ENCODE measurements at regions not wholly inside any gene's neighbourhood (a gene's known extent, or its start where the extent isn't known, plus 50 kb on each side); places are given as distances from the start of the nearest gene placed in this dataset.
"Not testable (repeated sequence)": the region's sequence is repeated elsewhere in the genome, so short reads cannot be mapped to it uniquely, and the experiment has no call there.

- H3K27me3 ChIP-seq (replicated peaks; ENCODE audit: insufficient read depth, low read depth, low read length, poor library complexity); BruUV-seq (replicated peaks); DNase-seq (ENCODE audit: low spot score); CTCF ChIA-PET; intact Hi-C loops (cut with micrococcal nuclease; ENCODE audit: unreplicated experiment); POLR2A ChIA-PET (ENCODE audit: low non-redundant PET); H3K36me3 ChIP-seq (ENCODE audit: insufficient read depth, low read length, poor library complexity, severe bottlenecking); H3K4me1 ChIP-seq (ENCODE audit: insufficient read depth, low read length, poor library complexity, severe bottlenecking); H3K9me3 ChIP-seq (ENCODE audit: low read depth, low read length, poor library complexity, severe bottlenecking); H3K4me3 ChIP-seq (ENCODE audit: low read depth, low read length, poor library complexity, severe bottlenecking); H3K27ac ChIP-seq (ENCODE audit: low read depth, low read length, poor library complexity, severe bottlenecking): not testable (repeated sequence)
Observed at GRCh38 chr2:95754213-95754612, 162.4 kb downstream of the TRIM43 start.

- CTCF ChIA-PET; H3K27ac ChIP-seq (ENCODE audit: low read depth, low read length, poor library complexity, severe bottlenecking); H3K4me1 ChIP-seq (ENCODE audit: insufficient read depth, low read length, poor library complexity, severe bottlenecking); DNase-seq (ENCODE audit: low spot score); H3K36me3 ChIP-seq (ENCODE audit: insufficient read depth, low read length, poor library complexity, severe bottlenecking); H3K4me3 ChIP-seq (ENCODE audit: low read depth, low read length, poor library complexity, severe bottlenecking); POLR2A ChIA-PET (ENCODE audit: low non-redundant PET); H3K27me3 ChIP-seq (replicated peaks; ENCODE audit: insufficient read depth, low read depth, low read length, poor library complexity); H3K9me3 ChIP-seq (ENCODE audit: low read depth, low read length, poor library complexity, severe bottlenecking); BruUV-seq (replicated peaks); intact Hi-C loops (cut with micrococcal nuclease; ENCODE audit: unreplicated experiment): not testable (repeated sequence)
Observed at GRCh38 chr2:95754819-95755563, 163.2 kb downstream of the TRIM43 start.

- H3K9me3 ChIP-seq (ENCODE audit: low read depth, low read length, poor library complexity, severe bottlenecking); H3K4me3 ChIP-seq (ENCODE audit: low read depth, low read length, poor library complexity, severe bottlenecking); H3K27ac ChIP-seq (ENCODE audit: low read depth, low read length, poor library complexity, severe bottlenecking); DNase-seq (ENCODE audit: low spot score); intact Hi-C loops (cut with micrococcal nuclease; ENCODE audit: unreplicated experiment); H3K36me3 ChIP-seq (ENCODE audit: insufficient read depth, low read length, poor library complexity, severe bottlenecking); H3K4me1 ChIP-seq (ENCODE audit: insufficient read depth, low read length, poor library complexity, severe bottlenecking); POLR2A ChIA-PET (ENCODE audit: low non-redundant PET); H3K27me3 ChIP-seq (replicated peaks; ENCODE audit: insufficient read depth, low read depth, low read length, poor library complexity); BruUV-seq (replicated peaks); CTCF ChIA-PET: not testable (repeated sequence)
Observed at GRCh38 chr2:95755956-95756669, 164.3 kb downstream of the TRIM43 start.

GRCh38 chr2:95757988-95758387, 166.2 kb downstream of the TRIM43 start:
- TF ChIP-seq CTCF (conservative IDR thresholded peaks at IDR 0.05; ENCODE audit: low read depth, low read length) (no peak), EZH2 (IDR thresholded peaks at IDR 0.05; ENCODE audit: borderline replicate concordance, low read depth, low read length, poor library complexity, severe bottlenecking) (no peak)
- ChIA-PET CTCF (no interaction called here), POLR2A (ENCODE audit: low non-redundant PET) (no interaction called here)
- DNase-seq (ENCODE audit: low spot score), result no peak
- no peak overlapping the region for H3K27ac ChIP-seq (ENCODE audit: low read depth, low read length, poor library complexity, severe bottlenecking)
- BruUV-seq (replicated peaks), result no TSS peak
- intact Hi-C loops (cut with micrococcal nuclease; ENCODE audit: unreplicated experiment), result no loop called here
- H3K4me1 ChIP-seq (ENCODE audit: insufficient read depth, low read length, poor library complexity, severe bottlenecking), result no peaks in the 10 kb centered on the region
- H3K36me3 ChIP-seq (ENCODE audit: insufficient read depth, low read length, poor library complexity, severe bottlenecking), result no peaks in the 10 kb centered on the region
- no peaks in the 10 kb centered on the region for H3K9me3 ChIP-seq (ENCODE audit: low read depth, low read length, poor library complexity, severe bottlenecking)
- no peak overlapping the region for H3K4me3 ChIP-seq (ENCODE audit: low read depth, low read length, poor library complexity, severe bottlenecking)
- no peaks in the 10 kb centered on the region for H3K27me3 ChIP-seq (replicated peaks; ENCODE audit: insufficient read depth, low read depth, low read length, poor library complexity)

All from A673 (cell line).